Osteocyte (in vitro differentiated cells): ENCODE measurements at regions not wholly inside any gene's neighbourhood (a gene's known extent, or its start where the extent isn't known, plus 50 kb on each side); places are given as distances from the start of the nearest gene placed in this dataset.

Source experiments
- DNase-seq: peaks from one replicate; pipeline ENCODE4 v3.0.0; 2021; ENCODE audit warnings: mixed read lengths; ENCODE audit not compliant: unreplicated experiment; ENCODE audit errors: extremely low spot score
- H3K27ac Mint-ChIP-seq: one replicate; pipeline ENCODE4 v1.8.0; 2021; ENCODE audit warnings: mild to moderate bottlenecking, mixed read lengths; ENCODE audit not compliant: unreplicated experiment
- H3K27me3 Mint-ChIP-seq: one replicate; pipeline ENCODE4 v1.8.0; 2021; ENCODE audit warnings: mixed read lengths; ENCODE audit not compliant: unreplicated experiment
- H3K36me3 Mint-ChIP-seq: one replicate; pipeline ENCODE4 v1.8.0; 2021; ENCODE audit warnings: mixed read lengths; ENCODE audit not compliant: unreplicated experiment
- H3K4me1 Mint-ChIP-seq: one replicate; pipeline ENCODE4 v1.8.0; 2021; ENCODE audit warnings: mixed read lengths; ENCODE audit not compliant: unreplicated experiment
- H3K4me3 Mint-ChIP-seq: one replicate; pipeline ENCODE4 v1.8.0; 2021; ENCODE audit warnings: mild to moderate bottlenecking, moderate library complexity, mixed read lengths; ENCODE audit not compliant: unreplicated experiment
- H3K9me3 Mint-ChIP-seq: one replicate; pipeline ENCODE4 v1.8.0; 2021; ENCODE audit warnings: mixed read lengths; ENCODE audit not compliant: unreplicated experiment
- CTCF ChIP-seq: fragments of 200-600 bp; sonication (generic); IDR thresholded peaks from 2 replicates; pipeline ENCODE4 v1.5.0; 2021; ENCODE audit warnings: antibody characterized with exemption, mild to moderate bottlenecking, moderate library complexity

- Mint-ChIP-seq H3K36me3 (no peaks in the 10 kb centered on the region), H3K27ac (no peak overlapping the region), H3K27me3 (no peaks in the 10 kb centered on the region), H3K4me3 (no peak overlapping the region), H3K4me1 (no peaks in the 10 kb centered on the region), H3K9me3 (peaks cover 6% of the 10 kb centered on the region)
- no peak for TF ChIP-seq CTCF
- no peak for DNase-seq
These were observed 194.0 kb downstream of the SOD2 start for GRCh38 chr6:159499034-159499433.

GRCh38 chr6:159494586-159494972 lies 198.5 kb downstream of the SOD2 start:
- Mint-ChIP-seq H3K27me3 (no peaks in the 10 kb centered on the region), H3K36me3 (no peaks in the 10 kb centered on the region), H3K27ac (no peak overlapping the region), H3K4me3 (no peak overlapping the region), H3K4me1 (no peaks in the 10 kb centered on the region), H3K9me3 (peaks cover 10% of the 10 kb centered on the region)
- DNase-seq, result no peak
- no peak for TF ChIP-seq CTCF

GRCh38 chr6:159493898-159494585 lies 199.0 kb downstream of the SOD2 start:
- TF ChIP-seq CTCF, result no peak
- H3K4me3 Mint-ChIP-seq, result no peak overlapping the region
- no peaks in the 10 kb centered on the region for H3K27me3 Mint-ChIP-seq
- H3K9me3 Mint-ChIP-seq, result peaks cover 10% of the 10 kb centered on the region
- DNase-seq, result no peak
- no peaks in the 10 kb centered on the region for H3K4me1 Mint-ChIP-seq
- H3K27ac Mint-ChIP-seq, result no peak overlapping the region
- H3K36me3 Mint-ChIP-seq, result no peaks in the 10 kb centered on the region

DNA sequence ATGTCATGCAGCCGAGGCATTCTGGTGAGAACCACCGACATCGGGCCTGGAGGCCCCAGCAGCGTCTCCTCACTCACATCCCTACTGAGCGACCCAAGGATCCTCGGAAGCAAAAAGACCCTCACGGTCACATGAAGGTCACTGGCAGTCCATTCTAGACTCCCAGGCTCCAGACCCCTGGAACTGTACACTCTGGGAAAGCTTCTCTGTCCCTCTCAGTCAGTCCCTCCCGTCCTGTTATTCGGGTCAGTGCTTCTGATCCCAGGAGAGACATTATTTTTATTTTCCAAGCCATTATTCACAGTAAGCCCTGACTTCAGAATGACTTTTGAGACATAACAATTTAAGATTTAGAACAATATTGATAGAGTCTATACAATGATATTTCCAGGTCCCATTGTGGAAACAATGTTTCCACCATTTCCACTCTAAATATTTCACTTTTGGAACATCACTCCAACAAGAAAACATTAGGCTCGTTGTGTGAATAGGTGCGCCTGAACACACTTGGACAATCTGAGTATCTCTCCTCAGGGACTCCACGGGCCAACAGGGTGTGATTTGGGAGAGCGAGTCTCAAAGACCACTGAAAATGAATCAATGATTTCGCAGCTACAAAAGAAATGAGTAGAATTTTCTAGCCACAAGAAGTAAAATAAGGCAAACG lies 199.7 kb downstream of the SOD2 start:
- Mint-ChIP-seq H3K36me3 (no peaks in the 10 kb centered on the region), H3K9me3 (peaks cover 5% of the 10 kb centered on the region), H3K4me3 (no peak overlapping the region), H3K27me3 (no peaks in the 10 kb centered on the region), H3K4me1 (no peaks in the 10 kb centered on the region), H3K27ac (no peak overlapping the region)
- TF ChIP-seq CTCF, result no peak
- DNase-seq, result no peak

DNA sequence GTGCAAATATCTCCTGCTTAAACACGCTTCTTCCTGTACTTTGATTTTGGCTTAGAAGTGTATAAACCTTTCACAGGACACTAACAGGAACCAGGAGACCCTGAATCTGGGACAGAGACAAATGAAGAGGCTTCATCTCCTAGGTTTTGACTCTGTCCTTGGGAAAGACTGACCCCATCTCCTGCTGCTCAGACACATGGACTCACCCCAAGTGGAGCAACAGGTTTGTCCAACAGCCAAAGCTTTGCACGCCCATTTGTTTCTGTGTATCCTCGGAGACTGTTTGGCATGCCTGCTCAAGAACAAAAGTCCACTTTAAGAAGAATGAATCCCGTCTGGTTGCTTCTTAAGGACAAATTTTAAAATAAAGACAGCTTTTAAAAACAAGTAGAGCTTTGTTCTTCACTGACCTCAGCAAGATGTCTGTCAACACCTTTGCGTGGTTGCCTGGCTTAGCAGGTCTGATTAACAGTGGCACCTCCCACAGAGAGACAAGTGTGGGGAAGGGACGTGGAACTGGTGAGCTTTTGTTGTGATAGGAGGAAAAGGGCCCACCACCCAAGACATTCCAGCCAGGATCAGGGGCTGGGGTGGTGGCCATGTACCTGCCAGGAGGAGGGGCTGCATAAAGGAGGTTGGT lies 202.6 kb downstream of the SOD2 start:
- no peaks in the 10 kb centered on the region for H3K4me1 Mint-ChIP-seq
- H3K27ac Mint-ChIP-seq, result no peak overlapping the region
- H3K36me3 Mint-ChIP-seq, result no peaks in the 10 kb centered on the region
- peaks cover 5% of the 10 kb centered on the region for H3K9me3 Mint-ChIP-seq
- no peak for DNase-seq
- no peaks in the 10 kb centered on the region for H3K27me3 Mint-ChIP-seq
- TF ChIP-seq CTCF, result no peak
- H3K4me3 Mint-ChIP-seq, result no peak overlapping the region
